PFSK-1 (cell line): ENCODE measurements at regions not wholly inside any gene's neighbourhood (a gene's known extent, or its start where the extent isn't known, plus 50 kb on each side); places are given as distances from the start of the nearest gene placed in this dataset.

Source experiments
- POLR2AphosphoS5 ChIP-seq: IDR thresholded peaks from 2 replicates; pipeline ENCODE4 v1.6.1; 2012; ENCODE audit warnings: low read depth, mild to moderate bottlenecking, control low read depth, low read length, moderate library complexity
- SIN3A ChIP-seq: IDR thresholded peaks from 2 replicates; pipeline ENCODE4 v1.6.1; 2012; ENCODE audit warnings: mild to moderate bottlenecking, low read length, moderate library complexity, borderline replicate concordance; ENCODE audit not compliant: insufficient read depth
- TAF1 ChIP-seq: IDR thresholded peaks from 2 replicates; pipeline ENCODE4 v1.6.1; 2012; ENCODE audit warnings: low read length, control low read depth, borderline replicate concordance; ENCODE audit not compliant: insufficient read depth

DNA sequence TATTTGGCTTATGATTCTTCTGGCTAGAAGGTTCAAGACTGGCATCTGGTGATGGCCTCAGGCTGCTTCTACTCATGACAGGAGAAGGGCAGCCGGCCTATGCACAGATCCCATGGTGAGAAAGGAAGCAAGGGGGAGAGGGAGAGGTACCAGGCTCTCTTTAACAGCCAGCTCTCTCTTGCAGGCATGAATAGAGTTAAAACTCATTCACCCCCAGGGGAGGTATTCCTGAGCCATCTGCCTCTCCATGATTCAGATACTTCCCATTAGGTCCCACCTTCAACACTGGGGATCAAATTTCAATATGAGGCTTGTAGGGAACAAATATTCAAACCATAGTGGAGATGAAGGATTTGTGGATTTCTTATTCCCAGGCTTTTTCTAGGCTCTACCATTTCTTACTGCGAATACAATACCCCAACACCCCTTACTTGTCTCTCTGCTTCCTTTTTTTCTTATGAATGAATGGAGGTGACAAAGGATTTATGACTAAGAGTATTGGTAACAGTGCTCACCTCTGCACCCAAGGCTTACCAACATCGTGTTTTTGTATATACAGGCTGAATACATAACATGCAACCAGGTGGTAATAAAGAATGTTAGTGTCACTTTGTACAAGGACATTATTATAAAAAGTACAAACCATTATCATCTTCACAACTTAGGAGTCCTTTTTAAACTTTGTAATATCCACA lies 454.6 kb upstream of the TRIB2 start:
- TF ChIP-seq TAF1 (no peak), POLR2AphosphoS5 (no peak), SIN3A (no peak)
